ENCODE measurements at regions not wholly inside any gene's neighbourhood (a gene's known extent, or its start where the extent isn't known, plus 50 kb on each side); places are given as distances from the start of the nearest gene placed in this dataset.

DNA sequence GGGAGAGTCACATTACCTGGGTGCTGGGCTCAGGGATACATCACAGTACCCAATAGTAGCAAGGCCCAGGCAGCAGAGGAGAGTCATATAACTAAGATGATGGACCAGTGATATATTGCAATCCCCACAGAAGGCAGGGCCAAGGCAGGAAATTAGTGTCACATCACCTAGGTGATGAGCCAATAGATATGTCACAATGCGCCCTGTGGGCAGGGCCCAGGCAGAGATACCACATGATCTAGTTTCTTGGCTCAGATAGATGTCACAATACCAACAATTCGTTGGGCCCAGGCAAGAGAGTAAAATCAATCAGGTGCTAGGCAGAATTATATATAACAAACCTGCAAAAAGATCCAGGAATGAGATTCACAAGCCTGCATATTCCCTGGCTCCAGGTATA, 2111.5 kb downstream of the TP53TG3F start:
- H3K27me3 ChIP-seq (ENCODE audit: control insufficient read depth in 2 of 2, insufficient read depth in 2 of 2, low read length in 2 of 2) = no peaks in the 10 kb centered on the region
- H3K27me3 Mint-ChIP-seq = no peaks in the 10 kb centered on the region
- ChIA-PET CTCF (no interaction called here), POLR2A (no interaction called here)
- no peak overlapping the region for H3K4me3 ChIP-seq (ENCODE audit: low read length)
- peaks cover 0 to 33% (median 0%) of the 10 kb centered on the region in 3 experiments for H3K9me3 ChIP-seq (ENCODE audit: control insufficient read depth in 2 of 3, low read length in 3 of 3)
- peaks cover 0 to 63% (median 30%) of the 10 kb centered on the region in 11 donors for H3K9me3 Mint-ChIP-seq
- H3K27ac ChIP-seq (ENCODE audit: low read depth, low read length) = no peak overlapping the region
- H3K27ac Mint-ChIP-seq = no peak overlapping the region
- intact Hi-C loops (cut with micrococcal nuclease) = no loop called here
- H3K4me1 Mint-ChIP-seq = no peaks in the 10 kb centered on the region
- no peaks in the 10 kb centered on the region for H3K36me3 ChIP-seq (ENCODE audit: control insufficient read depth in 2 of 3, insufficient read depth in 3 of 3, low read length in 3 of 3)
- DNase-seq = no peak
- ATAC-seq = no peak
- H3K4me3 Mint-ChIP-seq = no peak overlapping the region
- H3K36me3 Mint-ChIP-seq = peaks cover 0 to 9% (median 0%) of the 10 kb centered on the region in 5 donors
- H3K4me1 ChIP-seq (ENCODE audit: control insufficient read depth in 2 of 2, insufficient read depth in 2 of 2, low read length in 2 of 2) = no peaks in the 10 kb centered on the region

DNA sequence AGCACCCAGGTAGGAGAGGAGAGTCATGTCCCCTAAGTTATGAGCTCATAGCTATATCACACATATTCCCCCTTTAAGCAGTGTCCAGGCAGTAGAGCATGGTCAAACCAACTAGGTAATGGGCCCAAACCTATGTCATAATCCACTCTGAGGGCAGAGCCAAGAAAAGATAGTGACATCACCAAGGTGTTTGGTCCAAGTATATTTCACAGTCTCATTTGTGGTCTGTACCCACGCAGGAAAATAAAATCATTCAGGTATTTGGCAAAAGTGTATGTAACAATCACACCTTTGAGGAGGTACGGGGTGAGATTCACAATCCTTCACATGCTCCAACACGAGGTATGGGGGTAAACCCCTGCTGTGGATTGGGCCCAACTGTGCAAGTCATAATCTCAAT, 2112.8 kb downstream of the TP53TG3F start:
- H3K36me3 ChIP-seq (ENCODE audit: control insufficient read depth in 2 of 3, insufficient read depth in 3 of 3, low read length in 3 of 3) = no peaks in the 10 kb centered on the region
- no peak for DNase-seq
- CTCF ChIA-PET = no interaction called here
- H3K36me3 Mint-ChIP-seq = peaks cover 0 to 9% (median 0%) of the 10 kb centered on the region in 5 donors
- no peak overlapping the region for H3K27ac ChIP-seq (ENCODE audit: low read depth, low read length)
- intact Hi-C loops (cut with micrococcal nuclease) = no loop called here
- no peaks in the 10 kb centered on the region for H3K4me1 Mint-ChIP-seq
- H3K27ac Mint-ChIP-seq = no peak overlapping the region
- H3K27me3 Mint-ChIP-seq = no peaks in the 10 kb centered on the region
- H3K4me3 ChIP-seq (ENCODE audit: low read length) = no peak overlapping the region
- POLR2A ChIA-PET = no interaction called here
- H3K4me3 Mint-ChIP-seq = no peak overlapping the region
- peaks cover 0 to 61% (median 27%) of the 10 kb centered on the region in 11 donors for H3K9me3 Mint-ChIP-seq
- H3K9me3 ChIP-seq (ENCODE audit: control insufficient read depth in 2 of 3, low read length in 3 of 3) = peaks cover 0 to 43% (median 0%) of the 10 kb centered on the region in 3 experiments
- H3K4me1 ChIP-seq (ENCODE audit: control insufficient read depth in 2 of 2, insufficient read depth in 2 of 2, low read length in 2 of 2) = no peaks in the 10 kb centered on the region
- no peak for ATAC-seq
- no peaks in the 10 kb centered on the region for H3K27me3 ChIP-seq (ENCODE audit: control insufficient read depth in 2 of 2, insufficient read depth in 2 of 2, low read length in 2 of 2)

DNA sequence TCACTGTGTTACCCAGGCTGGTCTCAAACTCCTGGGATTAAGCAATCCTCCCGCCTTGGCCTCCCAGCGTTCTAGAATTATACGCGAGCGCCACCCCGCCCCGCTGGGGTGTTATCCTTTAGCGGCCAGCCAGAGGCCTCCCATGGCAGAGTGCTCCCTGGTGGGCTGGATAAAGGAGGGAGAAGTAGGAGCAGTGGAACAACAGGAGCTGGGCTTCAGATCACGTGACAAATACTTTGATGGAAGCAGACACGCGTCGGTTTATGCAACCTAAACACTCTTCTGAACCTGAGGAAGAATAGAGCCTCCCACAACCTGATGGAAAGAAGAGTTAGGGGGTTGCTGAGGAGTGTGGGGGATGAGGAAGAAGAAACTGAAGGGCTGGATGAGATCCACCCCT, 2114.0 kb downstream of the TP53TG3F start:
- POLR2A ChIA-PET = no interaction called here
- Mint-ChIP-seq H3K4me1 (no peaks in the 10 kb centered on the region), H3K27me3 (no peaks in the 10 kb centered on the region), H3K9me3 (peaks cover 0 to 62% (median 25%) of the 10 kb centered on the region in 11 donors), H3K27ac (no peak overlapping the region), H3K4me3 (no peak overlapping the region), H3K36me3 (peaks cover 0 to 10% (median 0%) of the 10 kb centered on the region in 5 donors)
- Histone ChIP-seq H3K36me3 (ENCODE audit: control insufficient read depth in 2 of 3, insufficient read depth in 3 of 3, low read length in 3 of 3) (no peaks in the 10 kb centered on the region), H3K4me1 (ENCODE audit: control insufficient read depth in 2 of 2, insufficient read depth in 2 of 2, low read length in 2 of 2) (no peaks in the 10 kb centered on the region), H3K27ac (ENCODE audit: low read depth, low read length) (no peak overlapping the region), H3K4me3 (ENCODE audit: low read length) (no peak overlapping the region), H3K9me3 (ENCODE audit: control insufficient read depth in 2 of 3, low read length in 3 of 3) (peaks cover 0 to 47% (median 0%) of the 10 kb centered on the region in 3 experiments), H3K27me3 (ENCODE audit: control insufficient read depth in 2 of 2, insufficient read depth in 2 of 2, low read length in 2 of 2) (no peaks in the 10 kb centered on the region)
- no peak for ATAC-seq
- CTCF ChIA-PET = no interaction called here
- DNase-seq = no peak
- intact Hi-C loops (cut with micrococcal nuclease) = no loop called here

DNA sequence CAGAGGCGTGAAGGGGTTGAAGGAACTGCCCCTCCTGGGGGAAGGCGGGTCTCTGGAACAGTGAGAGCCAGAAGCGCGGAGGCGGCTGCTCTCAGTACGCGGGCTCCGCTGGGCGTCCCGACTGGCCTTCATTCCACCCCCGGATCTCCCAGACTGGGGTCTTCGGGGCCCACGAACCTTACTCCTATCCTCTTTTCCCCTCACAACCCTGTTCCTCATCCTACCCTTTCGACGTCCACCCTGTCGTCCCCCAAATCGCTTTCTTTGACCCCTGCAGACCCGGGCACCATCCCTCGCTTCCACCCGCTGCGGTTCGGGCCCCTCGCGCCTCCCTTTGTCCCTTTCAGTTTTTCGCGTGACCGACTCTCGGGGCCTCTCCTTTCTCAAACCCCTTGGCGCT, 2114.6 kb downstream of the TP53TG3F start:
- ChIA-PET POLR2A (no interaction called here), CTCF (no interaction called here)
- peaks cover 0 to 67% (median 30%) of the 10 kb centered on the region in 11 donors for H3K9me3 Mint-ChIP-seq
- H3K4me3 Mint-ChIP-seq = no peak overlapping the region
- no peaks in the 10 kb centered on the region for H3K4me1 ChIP-seq (ENCODE audit: control insufficient read depth in 2 of 2, insufficient read depth in 2 of 2, low read length in 2 of 2)
- no peak for DNase-seq
- intact Hi-C loops (cut with micrococcal nuclease) = no loop called here
- H3K9me3 ChIP-seq (ENCODE audit: control insufficient read depth in 2 of 3, low read length in 3 of 3) = peaks cover 0 to 49% (median 0%) of the 10 kb centered on the region in 3 experiments
- no peaks in the 10 kb centered on the region for H3K27me3 ChIP-seq (ENCODE audit: control insufficient read depth in 2 of 2, insufficient read depth in 2 of 2, low read length in 2 of 2)
- no peaks in the 10 kb centered on the region for H3K27me3 Mint-ChIP-seq
- no peak overlapping the region for H3K4me3 ChIP-seq (ENCODE audit: low read length)
- no peaks in the 10 kb centered on the region for H3K4me1 Mint-ChIP-seq
- no peak for ATAC-seq
- no peak overlapping the region for H3K27ac Mint-ChIP-seq
- no peak overlapping the region for H3K27ac ChIP-seq (ENCODE audit: low read depth, low read length)
- H3K36me3 ChIP-seq (ENCODE audit: control insufficient read depth in 2 of 3, insufficient read depth in 3 of 3, low read length in 3 of 3) = no peaks in the 10 kb centered on the region
- H3K36me3 Mint-ChIP-seq = peaks cover 0 to 10% (median 0%) of the 10 kb centered on the region in 5 donors

DNA sequence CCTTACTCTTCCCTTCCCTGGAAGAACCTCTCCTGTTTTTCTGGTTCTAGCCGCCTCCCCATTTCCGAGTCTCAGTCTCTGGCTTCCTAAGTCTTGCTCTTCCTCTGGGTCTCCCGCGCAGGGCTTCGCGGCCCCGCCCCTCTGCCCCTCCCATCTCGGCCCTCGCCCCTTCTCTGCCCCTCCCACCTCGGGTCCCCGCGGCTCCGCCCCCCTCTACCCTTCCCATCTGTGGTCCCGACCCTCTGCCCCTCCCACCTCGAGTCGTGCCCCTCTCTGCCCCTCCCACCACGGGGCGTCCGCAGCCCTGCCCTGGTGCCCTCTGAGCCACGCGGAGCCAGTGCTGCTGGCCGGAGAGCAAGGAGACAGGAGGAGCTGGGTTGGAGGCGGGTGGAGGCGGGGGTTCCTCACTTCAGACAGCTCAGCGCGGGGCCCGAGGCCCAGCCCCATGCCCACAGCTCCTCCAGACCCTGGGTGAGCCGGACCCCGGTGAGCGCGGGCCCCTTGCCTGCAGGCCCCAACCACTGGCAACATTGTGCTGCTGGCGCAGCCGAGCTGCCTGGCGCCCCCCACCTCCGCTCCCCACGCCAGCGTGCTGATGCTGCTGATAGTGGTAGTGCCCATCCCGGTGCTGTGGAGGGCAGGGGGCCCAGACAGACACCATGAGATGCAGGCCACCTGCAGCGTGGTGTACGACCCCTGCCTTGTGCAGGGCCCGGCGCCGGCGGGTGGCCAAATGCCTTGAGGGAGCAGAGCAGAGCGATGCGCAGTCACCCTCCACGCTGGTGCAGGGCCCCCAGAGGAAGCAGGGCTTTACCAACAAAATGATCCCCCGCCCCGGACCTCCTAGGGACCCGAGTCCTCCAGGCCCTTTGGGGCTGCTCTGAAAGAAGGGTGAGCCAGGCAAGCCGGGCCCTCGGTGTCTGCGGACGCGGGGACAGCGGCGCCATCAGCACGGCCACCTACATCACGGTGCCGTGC, 2115.3 kb downstream of the TP53TG3F start:
- ATAC-seq = no peak
- CTCF ChIA-PET = no interaction called here
- Mint-ChIP-seq H3K27me3 (no peaks in the 10 kb centered on the region), H3K27ac (no peak overlapping the region), H3K4me1 (no peaks in the 10 kb centered on the region), H3K36me3 (peaks cover 0 to 10% (median 0%) of the 10 kb centered on the region in 5 donors), H3K4me3 (no peak overlapping the region), H3K9me3 (peaks cover 0 to 69% (median 30%) of the 10 kb centered on the region in 11 donors)
- Histone ChIP-seq H3K27me3 (ENCODE audit: control insufficient read depth in 2 of 2, insufficient read depth in 2 of 2, low read length in 2 of 2) (no peaks in the 10 kb centered on the region), H3K36me3 (ENCODE audit: control insufficient read depth in 2 of 3, insufficient read depth in 3 of 3, low read length in 3 of 3) (no peaks in the 10 kb centered on the region), H3K27ac (ENCODE audit: low read depth, low read length) (no peak overlapping the region), H3K4me3 (ENCODE audit: low read length) (no peak overlapping the region), H3K9me3 (ENCODE audit: control insufficient read depth in 2 of 3, low read length in 3 of 3) (peaks cover 0 to 45% (median 0%) of the 10 kb centered on the region in 3 experiments), H3K4me1 (ENCODE audit: control insufficient read depth in 2 of 2, insufficient read depth in 2 of 2, low read length in 2 of 2) (no peaks in the 10 kb centered on the region)
- DNase-seq = no peak
- intact Hi-C loops (cut with micrococcal nuclease) = no loop called here
- POLR2A ChIA-PET = no interaction called here

DNA sequence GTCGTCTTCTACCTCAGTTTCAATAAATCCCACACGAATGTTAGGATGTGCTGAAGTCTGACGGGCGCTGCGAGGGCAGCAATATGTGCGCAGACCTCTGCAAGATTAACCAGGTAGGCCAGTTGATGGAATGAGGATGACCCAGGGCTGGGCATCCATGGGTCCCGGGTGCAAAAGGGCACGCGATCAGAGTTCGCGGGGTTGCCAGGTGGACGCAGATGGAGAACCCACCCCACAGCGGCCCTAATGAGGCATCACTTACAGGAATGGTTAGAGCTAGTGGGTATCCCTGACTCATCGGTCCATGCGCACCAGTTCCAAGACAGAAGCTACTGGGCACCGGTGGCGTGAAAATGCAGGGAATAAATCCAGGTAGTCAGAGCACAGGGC, 2116.0 kb downstream of the TP53TG3F start:
- DNase-seq = no peak
- peaks cover 0 to 72% (median 31%) of the 10 kb centered on the region in 11 donors for H3K9me3 Mint-ChIP-seq
- H3K9me3 ChIP-seq (ENCODE audit: control insufficient read depth in 2 of 3, low read length in 3 of 3) = peaks cover 0 to 50% (median 0%) of the 10 kb centered on the region in 3 experiments

DNA sequence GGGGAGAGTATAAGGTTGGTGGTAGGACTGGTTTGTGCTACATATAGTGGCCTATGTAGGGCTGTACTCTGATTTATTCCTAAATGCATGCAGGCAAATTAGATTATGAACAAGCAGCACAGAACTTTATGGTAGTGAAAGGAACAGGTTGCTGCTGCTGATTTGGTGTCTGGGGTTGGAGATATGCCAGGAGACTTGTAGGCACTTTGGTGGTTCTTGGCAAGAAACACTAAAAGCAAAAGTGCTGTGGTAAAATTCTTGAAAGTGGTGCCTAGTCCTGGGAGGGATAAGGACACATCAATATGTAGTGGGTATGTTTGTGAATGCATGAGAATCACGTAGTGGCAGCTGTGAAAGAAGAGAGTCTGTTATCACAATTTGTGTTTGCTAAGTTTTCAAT, 2126.0 kb downstream of the TP53TG3F start:
- Mint-ChIP-seq H3K4me3 (no peak overlapping the region), H3K27ac (no peak overlapping the region), H3K4me1 (no peaks in the 10 kb centered on the region), H3K36me3 (no peaks in the 10 kb centered on the region), H3K27me3 (no peaks in the 10 kb centered on the region), H3K9me3 (peaks cover 0 to 63% (median 17%) of the 10 kb centered on the region in 11 donors)
- no peaks in the 10 kb centered on the region for H3K4me1 ChIP-seq (ENCODE audit: control insufficient read depth in 2 of 2, insufficient read depth in 2 of 2, low read length in 2 of 2)
- no peak overlapping the region for H3K27ac ChIP-seq (ENCODE audit: low read depth, low read length)
- H3K9me3 ChIP-seq (ENCODE audit: control insufficient read depth in 2 of 3, low read length in 3 of 3) = peaks cover 0 to 7% (median 0%) of the 10 kb centered on the region in 3 experiments
- DNase-seq = no peak
- ChIA-PET CTCF (no interaction called here), POLR2A (no interaction called here)
- intact Hi-C loops (cut with micrococcal nuclease) = no loop called here
- H3K4me3 ChIP-seq (ENCODE audit: low read length) = no peak overlapping the region
- no peaks in the 10 kb centered on the region for H3K36me3 ChIP-seq (ENCODE audit: control insufficient read depth in 2 of 3, insufficient read depth in 3 of 3, low read length in 3 of 3)
- no peaks in the 10 kb centered on the region for H3K27me3 ChIP-seq (ENCODE audit: control insufficient read depth in 2 of 2, insufficient read depth in 2 of 2, low read length in 2 of 2)
- no peak for ATAC-seq

More for the DNA sequence above, 2116.0 kb downstream of the TP53TG3F start:
- CTCF ChIA-PET = no interaction called here
- no peak for ATAC-seq
- H3K4me1 Mint-ChIP-seq = no peaks in the 10 kb centered on the region
- no peaks in the 10 kb centered on the region for H3K4me1 ChIP-seq (ENCODE audit: control insufficient read depth in 2 of 2, insufficient read depth in 2 of 2, low read length in 2 of 2)
- intact Hi-C loops (cut with micrococcal nuclease) = no loop called here
- no peaks in the 10 kb centered on the region for H3K36me3 ChIP-seq (ENCODE audit: control insufficient read depth in 2 of 3, insufficient read depth in 3 of 3, low read length in 3 of 3)
- H3K4me3 ChIP-seq (ENCODE audit: low read length) = no peak overlapping the region
- H3K27ac Mint-ChIP-seq = no peak overlapping the region
- no peak overlapping the region for H3K27ac ChIP-seq (ENCODE audit: low read depth, low read length)
- no peaks in the 10 kb centered on the region for H3K27me3 ChIP-seq (ENCODE audit: control insufficient read depth in 2 of 2, insufficient read depth in 2 of 2, low read length in 2 of 2)
- no peak overlapping the region for H3K4me3 Mint-ChIP-seq
- no peaks in the 10 kb centered on the region for H3K27me3 Mint-ChIP-seq
- POLR2A ChIA-PET = no interaction called here
- peaks cover 0 to 10% (median 0%) of the 10 kb centered on the region in 5 donors for H3K36me3 Mint-ChIP-seq

Measured in naive thymus-derived CD4-positive, alpha-beta T cell (primary cell).